HUES48 (cell line): ENCODE measurements at regions not wholly inside any gene's neighbourhood (a gene's known extent, or its start where the extent isn't known, plus 50 kb on each side); places are given as distances from the start of the nearest gene placed in this dataset.

Experiments used
- H3K27ac ChIP-seq: one replicate; pipeline ENCODE4 v1.7.0; 2013; ENCODE audit warnings: low read depth, low read length, inconsistent platforms
- H3K27me3 ChIP-seq: 2 replicates; pipeline ENCODE4 v1.6.1; 2013; ENCODE audit warnings: mild to moderate bottlenecking, low read length; ENCODE audit not compliant: control insufficient read depth, insufficient read depth
- H3K36me3 ChIP-seq: 2 replicates; pipeline ENCODE4 v1.6.1; 2013; ENCODE audit warnings: low read length; ENCODE audit not compliant: control insufficient read depth, insufficient read depth
- H3K4me1 ChIP-seq: 2 replicates; pipeline ENCODE4 v1.6.1; 2013; ENCODE audit warnings: mild to moderate bottlenecking, low read length; ENCODE audit not compliant: control insufficient read depth, insufficient read depth
- H3K4me3 ChIP-seq: 2 replicates; pipeline ENCODE4 v1.5.1; 2013; ENCODE audit warnings: mild to moderate bottlenecking, low read depth, low read length
- H3K9ac ChIP-seq: 2 replicates; pipeline ENCODE4 v1.6.1; 2013; ENCODE audit warnings: mild to moderate bottlenecking, low read depth, low read length, moderate library complexity
- H3K9me3 ChIP-seq: 2 replicates; pipeline ENCODE4 v1.6.1; 2013; ENCODE audit warnings: low read length; ENCODE audit not compliant: control insufficient read depth, insufficient read depth

DNA sequence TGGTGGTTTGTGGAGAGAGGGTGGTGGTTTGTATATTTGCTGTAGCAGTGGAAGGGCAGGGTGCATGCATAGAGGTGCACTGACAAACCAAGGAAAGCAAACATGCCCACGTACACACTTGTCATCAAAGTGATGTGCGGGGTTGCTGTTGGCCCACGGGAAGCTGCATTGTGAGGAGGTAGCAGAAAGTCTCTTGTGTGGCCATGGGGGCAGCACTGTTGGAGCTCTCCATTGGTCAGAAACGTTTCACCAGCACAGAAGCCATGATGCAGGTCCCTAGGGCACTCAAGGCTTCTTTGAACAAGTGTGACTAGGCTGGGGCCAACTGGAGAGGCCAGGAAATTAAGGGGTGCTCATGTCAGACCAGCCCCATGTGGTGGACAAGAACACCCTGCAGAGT, 174.8 kb upstream of the KLF8 start:
- Histone ChIP-seq H3K9ac (no peak overlapping the region), H3K4me3 (0 out of 2 replicates have a peak overlapping the region, but pooled peaks have one; percentile 9), H3K9me3 (peaks cover 50% of the 10 kb centered on the region), H3K4me1 (no peaks in the 10 kb centered on the region), H3K27me3 (no peaks in the 10 kb centered on the region), H3K36me3 (no peaks in the 10 kb centered on the region), H3K27ac (no peak overlapping the region)

DNA sequence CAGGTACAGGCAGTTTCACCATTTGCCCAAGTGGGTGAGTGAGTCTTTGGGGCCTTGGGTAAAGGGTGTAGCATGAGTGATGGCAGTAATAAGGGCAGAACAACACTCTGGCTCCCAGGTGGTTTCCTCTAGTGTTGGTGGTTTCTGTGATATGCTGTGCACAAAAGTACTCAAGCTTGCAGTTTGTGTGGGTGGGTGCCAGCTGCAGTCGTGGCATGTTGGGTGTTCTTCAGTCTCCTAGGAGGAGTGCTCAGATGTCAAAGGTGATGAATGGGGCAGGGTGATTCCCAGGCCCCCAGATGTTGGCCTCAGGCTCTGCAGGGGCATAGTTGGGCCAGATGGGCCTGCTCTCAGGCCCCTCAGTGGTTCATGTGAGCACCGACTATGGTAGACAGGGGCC, 166.1 kb upstream of the KLF8 start:
- Histone ChIP-seq H3K9me3 (peaks cover 77% of the 10 kb centered on the region), H3K27ac (no peak overlapping the region), H3K9ac (no peak overlapping the region), H3K4me1 (no peaks in the 10 kb centered on the region), H3K4me3 (no peak overlapping the region), H3K27me3 (no peaks in the 10 kb centered on the region), H3K36me3 (no peaks in the 10 kb centered on the region)

DNA sequence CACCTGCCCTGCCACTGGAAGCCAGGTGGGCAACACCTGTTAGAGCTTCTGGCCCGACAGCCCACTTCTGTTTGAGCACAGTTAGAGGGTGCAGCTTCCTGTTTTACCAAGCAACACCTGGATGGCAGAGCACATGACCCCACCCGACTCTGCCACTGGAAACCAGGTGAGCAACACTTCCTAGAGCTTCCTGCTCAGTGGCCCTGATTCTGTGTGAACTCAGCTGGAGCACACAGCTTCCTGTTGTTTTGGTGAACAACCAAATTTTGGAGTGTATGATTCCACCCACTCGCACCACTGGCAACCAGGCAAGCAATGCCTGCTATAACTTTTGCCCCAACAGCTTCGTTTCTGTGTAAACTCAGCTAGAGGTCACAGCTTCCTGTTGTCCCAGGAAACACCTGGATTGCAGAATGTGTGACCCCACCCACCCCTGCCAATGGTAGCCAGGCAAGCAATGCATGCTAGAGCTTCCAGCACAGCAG, 163.8 kb upstream of the KLF8 start:
- Histone ChIP-seq H3K4me1 (no peaks in the 10 kb centered on the region), H3K4me3 (no peak overlapping the region), H3K27ac (no peak overlapping the region), H3K36me3 (no peaks in the 10 kb centered on the region), H3K9ac (no peak overlapping the region), H3K9me3 (peaks cover 68% of the 10 kb centered on the region), H3K27me3 (no peaks in the 10 kb centered on the region)

DNA sequence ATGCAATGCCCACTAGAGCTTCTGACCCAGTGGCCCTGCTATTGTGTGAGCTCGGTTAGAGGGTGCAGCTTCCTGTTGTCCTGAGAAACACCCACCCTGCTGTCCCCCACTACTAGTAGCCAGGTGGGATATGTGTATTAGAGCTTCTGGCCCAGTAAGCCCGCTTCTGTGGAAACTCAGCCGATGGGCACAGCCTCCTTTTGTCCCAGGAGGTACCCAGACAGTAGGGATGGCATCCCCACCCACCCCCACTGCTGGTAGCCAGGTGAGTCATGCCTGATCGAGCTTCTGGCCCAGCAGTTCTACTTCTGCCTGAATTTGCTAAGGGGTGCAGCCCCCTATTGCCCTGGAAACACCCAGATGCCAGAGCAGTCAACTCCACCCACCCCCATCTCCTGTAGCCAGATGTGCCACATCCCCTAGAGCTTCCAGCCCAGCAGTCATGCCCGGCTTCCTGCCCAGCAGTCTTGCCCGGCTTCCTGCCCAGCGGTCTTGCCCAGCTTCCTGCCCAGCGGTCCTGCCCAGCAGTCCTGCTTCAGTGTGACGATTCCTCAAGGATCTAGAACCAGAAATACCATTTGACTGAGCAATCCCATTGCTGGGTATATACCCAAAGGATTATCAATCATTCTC, 162.7 kb upstream of the KLF8 start:
- no peak overlapping the region for H3K9ac ChIP-seq
- H3K36me3 ChIP-seq = no peaks in the 10 kb centered on the region
- H3K27ac ChIP-seq = no peak overlapping the region
- H3K27me3 ChIP-seq = no peaks in the 10 kb centered on the region
- no peak overlapping the region for H3K4me3 ChIP-seq
- H3K9me3 ChIP-seq = peaks cover 68% of the 10 kb centered on the region
- H3K4me1 ChIP-seq = no peaks in the 10 kb centered on the region

DNA sequence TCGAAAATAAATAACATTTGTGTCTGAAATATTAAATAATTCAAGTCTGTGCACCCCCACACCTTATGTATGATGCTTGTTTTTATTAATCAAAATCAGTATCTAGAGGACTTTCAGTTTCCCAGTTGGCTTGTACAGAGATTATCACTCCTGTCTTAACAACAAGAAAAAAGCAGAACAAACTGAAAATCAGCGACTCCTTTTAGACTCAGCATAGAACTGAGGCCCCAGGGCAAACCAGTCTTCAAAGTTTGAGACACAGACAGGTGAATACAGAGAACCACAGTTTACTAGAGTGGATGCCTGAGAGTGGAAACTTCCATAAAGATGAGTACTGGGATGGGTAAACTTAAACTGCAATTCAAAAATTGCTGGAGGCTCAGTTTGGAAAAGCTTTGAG, 142.8 kb upstream of the KLF8 start:
- no peak overlapping the region for H3K4me3 ChIP-seq
- H3K27ac ChIP-seq = no peak overlapping the region
- H3K9ac ChIP-seq = no peak overlapping the region
- no peaks in the 10 kb centered on the region for H3K4me1 ChIP-seq
- peaks cover 76% of the 10 kb centered on the region for H3K9me3 ChIP-seq
- H3K36me3 ChIP-seq = no peaks in the 10 kb centered on the region
- H3K27me3 ChIP-seq = no peaks in the 10 kb centered on the region

DNA sequence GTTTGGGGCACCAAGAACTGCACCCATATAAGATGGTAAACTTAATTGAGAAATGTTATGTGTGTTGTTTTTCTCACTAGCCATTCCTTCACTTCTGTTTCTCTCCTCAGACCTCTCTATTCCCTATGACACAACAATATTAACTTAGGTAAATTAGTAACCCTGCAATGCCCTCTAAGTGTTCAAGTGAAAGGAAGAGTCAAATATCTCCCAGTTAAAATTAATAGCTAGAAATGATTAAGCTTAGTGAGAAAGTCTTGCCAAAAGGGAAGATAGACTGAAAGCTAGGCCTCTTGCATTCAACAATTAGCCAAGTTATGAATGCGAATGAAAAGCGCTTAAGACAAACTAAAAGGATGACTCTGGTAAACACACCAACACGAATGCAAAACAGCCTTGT, 132.9 kb upstream of the KLF8 start:
- H3K27ac ChIP-seq = no peak overlapping the region
- no peaks in the 10 kb centered on the region for H3K4me1 ChIP-seq
- H3K9ac ChIP-seq = no peak overlapping the region
- H3K27me3 ChIP-seq = no peaks in the 10 kb centered on the region
- H3K36me3 ChIP-seq = no peaks in the 10 kb centered on the region
- peaks cover 44% of the 10 kb centered on the region for H3K9me3 ChIP-seq
- H3K4me3 ChIP-seq = no peak overlapping the region; the same call in 1 of the 2 replicates

GRCh38 chrX:56107320-56107719, 124.8 kb upstream of the KLF8 start:
- Histone ChIP-seq H3K27ac (no peak overlapping the region), H3K4me1 (no peaks in the 10 kb centered on the region), H3K9me3 (peaks cover 45% of the 10 kb centered on the region), H3K4me3 (no peak overlapping the region), H3K36me3 (no peaks in the 10 kb centered on the region), H3K9ac (no peak overlapping the region), H3K27me3 (no peaks in the 10 kb centered on the region)

DNA sequence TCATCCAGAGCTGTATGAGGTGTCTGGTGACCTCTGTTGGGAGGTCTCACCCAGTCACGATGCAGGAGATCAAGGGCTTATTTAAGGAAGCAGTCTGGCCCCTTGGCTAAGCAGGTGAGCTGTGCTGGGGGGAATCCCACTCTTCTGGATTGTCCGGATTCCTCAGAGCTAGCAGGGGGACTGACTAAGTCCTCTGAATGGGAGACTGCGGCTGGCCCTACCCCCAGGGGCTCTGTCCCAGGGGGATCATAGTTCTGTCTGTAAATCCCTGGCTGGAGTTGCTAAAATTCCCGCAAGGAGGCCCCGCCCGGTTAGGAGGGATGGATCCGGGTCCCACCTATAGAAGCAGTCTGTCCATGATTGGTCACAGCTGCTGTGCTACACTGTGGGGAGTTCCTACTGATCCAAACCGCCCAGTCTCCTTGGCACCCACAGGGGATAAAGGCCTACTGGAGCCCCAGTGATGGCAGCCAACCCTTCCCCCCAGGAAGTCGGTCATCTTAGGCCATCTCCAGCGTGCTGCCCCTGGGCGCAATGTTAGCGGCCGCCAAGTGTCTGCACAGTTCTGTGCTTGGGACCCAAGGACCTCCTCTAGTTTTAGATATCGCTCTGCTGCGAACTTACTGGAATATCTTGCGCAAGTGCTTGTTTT, 118.2 kb upstream of the KLF8 start:
- H3K9ac ChIP-seq = no peak overlapping the region
- H3K4me1 ChIP-seq = no peaks in the 10 kb centered on the region
- no peaks in the 10 kb centered on the region for H3K36me3 ChIP-seq
- H3K27me3 ChIP-seq = no peaks in the 10 kb centered on the region
- H3K27ac ChIP-seq = no peak overlapping the region
- H3K4me3 ChIP-seq = no peak overlapping the region
- H3K9me3 ChIP-seq = peaks cover 79% of the 10 kb centered on the region

DNA sequence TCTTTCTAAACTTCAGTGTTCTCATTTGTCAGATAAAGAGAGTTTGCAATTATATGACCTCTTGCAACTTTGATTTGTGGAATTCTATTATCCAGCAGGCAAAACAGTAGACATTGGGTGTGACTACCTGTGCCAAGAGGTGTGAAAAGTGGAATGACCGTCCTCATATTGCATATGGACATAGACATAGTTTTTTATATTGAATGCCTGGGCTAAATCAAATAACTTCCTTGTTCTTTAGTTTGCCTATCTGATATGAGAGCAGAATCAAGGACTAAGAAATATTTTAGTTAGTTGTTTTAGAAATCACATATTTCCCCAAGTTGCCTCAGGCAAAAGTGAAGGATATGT, 117.7 kb upstream of the KLF8 start:
- H3K4me3 ChIP-seq = no peak overlapping the region
- H3K4me1 ChIP-seq = no peaks in the 10 kb centered on the region
- H3K9me3 ChIP-seq = peaks cover 79% of the 10 kb centered on the region
- H3K27me3 ChIP-seq = no peaks in the 10 kb centered on the region
- H3K27ac ChIP-seq = no peak overlapping the region
- H3K9ac ChIP-seq = no peak overlapping the region
- no peaks in the 10 kb centered on the region for H3K36me3 ChIP-seq

GRCh38 chrX:56120242-56120641, 111.9 kb upstream of the KLF8 start:
- Histone ChIP-seq H3K27ac (no peak overlapping the region), H3K4me1 (no peaks in the 10 kb centered on the region), H3K27me3 (no peaks in the 10 kb centered on the region), H3K4me3 (no peak overlapping the region), H3K9ac (no peak overlapping the region), H3K9me3 (peaks cover 73% of the 10 kb centered on the region), H3K36me3 (no peaks in the 10 kb centered on the region)

- H3K27ac ChIP-seq = no peak overlapping the region
- H3K9ac ChIP-seq = no peak overlapping the region
- H3K9me3 ChIP-seq = peaks cover 74% of the 10 kb centered on the region
Observed at GRCh38 chrX:56125946-56126345, 106.2 kb upstream of the KLF8 start.

More at GRCh38 chrX:56125946-56126345, 106.2 kb upstream of the KLF8 start:
- Histone ChIP-seq H3K27me3 (no peaks in the 10 kb centered on the region), H3K4me3 (no peak overlapping the region), H3K36me3 (no peaks in the 10 kb centered on the region), H3K4me1 (no peaks in the 10 kb centered on the region)
